D721Med (cell line): ENCODE measurements at regions not wholly inside any gene's neighbourhood (a gene's known extent, or its start where the extent isn't known, plus 50 kb on each side); places are given as distances from the start of the nearest gene placed in this dataset.

ENCODE experiments used
- DNase-seq: peaks from one replicate; pipeline ENCODE4 v3.0.0; 2011; ENCODE audit warnings: low spot score; ENCODE audit not compliant: insufficient read length
- FAIRE-seq: peaks from 2 replicates; lab custom pipeline; 2011; peaks lifted over from hg19 to GRCh38; lab: Jason Lieb, UNC
- TF ChIP-seq, protein P1 (sequence below): IDR thresholded peaks from 2 replicates; pipeline ENCODE4 v1.5.1; 2012; ENCODE audit warnings: mild to moderate bottlenecking, control low read depth; ENCODE audit not compliant: insufficient read depth; ENCODE audit errors: missing control alignments

DNA sequence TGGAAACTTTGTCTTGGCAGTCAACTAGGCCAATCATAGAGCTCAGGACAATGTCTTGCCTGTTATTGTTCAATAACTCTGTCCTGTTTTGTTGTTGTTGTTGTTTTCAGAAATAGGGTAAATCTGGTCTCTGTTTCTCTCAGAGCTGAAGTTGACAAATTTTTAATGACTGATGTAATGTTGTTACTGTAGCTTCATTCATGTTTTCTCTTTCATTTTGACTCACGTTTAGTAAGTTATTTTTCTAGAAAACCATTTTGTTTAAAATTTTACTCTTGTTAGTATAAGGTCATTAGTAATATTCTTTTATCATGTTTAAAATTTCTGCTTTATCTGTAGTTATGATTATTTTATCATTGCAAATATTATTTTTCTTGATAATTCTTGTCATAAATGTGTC, 51.6 kb upstream of the GRIK2 start:
- no peak for DNase-seq
- no peak for FAIRE-seq
- TF ChIP-seq, protein P1, sequence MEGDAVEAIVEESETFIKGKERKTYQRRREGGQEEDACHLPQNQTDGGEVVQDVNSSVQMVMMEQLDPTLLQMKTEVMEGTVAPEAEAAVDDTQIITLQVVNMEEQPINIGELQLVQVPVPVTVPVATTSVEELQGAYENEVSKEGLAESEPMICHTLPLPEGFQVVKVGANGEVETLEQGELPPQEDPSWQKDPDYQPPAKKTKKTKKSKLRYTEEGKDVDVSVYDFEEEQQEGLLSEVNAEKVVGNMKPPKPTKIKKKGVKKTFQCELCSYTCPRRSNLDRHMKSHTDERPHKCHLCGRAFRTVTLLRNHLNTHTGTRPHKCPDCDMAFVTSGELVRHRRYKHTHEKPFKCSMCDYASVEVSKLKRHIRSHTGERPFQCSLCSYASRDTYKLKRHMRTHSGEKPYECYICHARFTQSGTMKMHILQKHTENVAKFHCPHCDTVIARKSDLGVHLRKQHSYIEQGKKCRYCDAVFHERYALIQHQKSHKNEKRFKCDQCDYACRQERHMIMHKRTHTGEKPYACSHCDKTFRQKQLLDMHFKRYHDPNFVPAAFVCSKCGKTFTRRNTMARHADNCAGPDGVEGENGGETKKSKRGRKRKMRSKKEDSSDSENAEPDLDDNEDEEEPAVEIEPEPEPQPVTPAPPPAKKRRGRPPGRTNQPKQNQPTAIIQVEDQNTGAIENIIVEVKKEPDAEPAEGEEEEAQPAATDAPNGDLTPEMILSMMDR, result no peak
